ENCODE measurements at regions not wholly inside any gene's neighbourhood (a gene's known extent, or its start where the extent isn't known, plus 50 kb on each side); places are given as distances from the start of the nearest gene placed in this dataset.
"Not testable (repeated sequence)": the region's sequence is repeated elsewhere in the genome, so short reads cannot be mapped to it uniquely, and the experiment has no call there.

- DNase-seq (ENCODE audit: low read depth), result no peak
These were observed 673.6 kb downstream of the IPMK start for GRCh38 chr10:57593983-57594573.

- peak; percentile 40 for DNase-seq (ENCODE audit: low read depth)
These were observed 687.8 kb downstream of the IPMK start for GRCh38 chr10:57579926-57580325.

GRCh38 chr10:57562211-57562610 is 705.5 kb downstream of the IPMK start:
- DNase-seq (ENCODE audit: low read depth), result no peak

GRCh38 chr10:57551774-57552173 is 715.9 kb downstream of the IPMK start:
- not testable (repeated sequence) for DNase-seq (ENCODE audit: low read depth)

GRCh38 chr10:57535306-57535705 is 732.4 kb downstream of the IPMK start:
- no peak for DNase-seq (ENCODE audit: low read depth)

GRCh38 chr10:57513637-57514036 is 754.1 kb downstream of the IPMK start:
- no peak for DNase-seq (ENCODE audit: low read depth)

GRCh38 chr10:57507788-57508187 is 759.9 kb downstream of the IPMK start:
- no peak for DNase-seq (ENCODE audit: low read depth)

GRCh38 chr10:57506414-57507094 is 761.1 kb downstream of the IPMK start:
- DNase-seq (ENCODE audit: low read depth), result no peak

- no peak for DNase-seq (ENCODE audit: low read depth)
These were observed 773.2 kb downstream of the IPMK start for GRCh38 chr10:57494486-57494885.

- DNase-seq (ENCODE audit: low read depth), result no peak
These were observed 785.4 kb downstream of the IPMK start for GRCh38 chr10:57482259-57482658.

- no peak for DNase-seq (ENCODE audit: low read depth)
These were observed 794.7 kb downstream of the IPMK start for GRCh38 chr10:57472823-57473619.

GRCh38 chr10:57468894-57469432 is 798.7 kb downstream of the IPMK start:
- DNase-seq (ENCODE audit: low read depth), result no peak

GRCh38 chr10:57465155-57465554 is 802.5 kb downstream of the IPMK start:
- DNase-seq (ENCODE audit: low read depth), result no peak

- DNase-seq (ENCODE audit: low read depth), result no peak
These were observed 807.2 kb downstream of the IPMK start for GRCh38 chr10:57460540-57460939.

GRCh38 chr10:57457972-57458512 is 809.7 kb downstream of the IPMK start:
- no peak for DNase-seq (ENCODE audit: low read depth)

- DNase-seq (ENCODE audit: low read depth), result no peak
These were observed 837.3 kb downstream of the IPMK start for GRCh38 chr10:57430376-57430775.

GRCh38 chr10:57420881-57421280 is 846.8 kb downstream of the IPMK start:
- no peak for DNase-seq (ENCODE audit: low read depth)

GRCh38 chr10:57418476-57418875 is 849.2 kb downstream of the IPMK start:
- DNase-seq (ENCODE audit: low read depth), result no peak

GRCh38 chr10:57395923-57396322 is 871.8 kb downstream of the IPMK start:
- DNase-seq (ENCODE audit: low read depth), result no peak

- no peak for DNase-seq (ENCODE audit: low read depth)
These were observed 900.3 kb downstream of the IPMK start for GRCh38 chr10:57367412-57367811.

GRCh38 chr10:57362811-57363210 is 904.9 kb downstream of the IPMK start:
- no peak for DNase-seq (ENCODE audit: low read depth)

Data from myocyte (in vitro differentiated cells).